ENCODE measurements at regions not wholly inside any gene's neighbourhood (a gene's known extent, or its start where the extent isn't known, plus 50 kb on each side); places are given as distances from the start of the nearest gene placed in this dataset.
A peak's percentile ranks its signal among the peaks of the same experiment; 100 is the strongest.

DNA sequence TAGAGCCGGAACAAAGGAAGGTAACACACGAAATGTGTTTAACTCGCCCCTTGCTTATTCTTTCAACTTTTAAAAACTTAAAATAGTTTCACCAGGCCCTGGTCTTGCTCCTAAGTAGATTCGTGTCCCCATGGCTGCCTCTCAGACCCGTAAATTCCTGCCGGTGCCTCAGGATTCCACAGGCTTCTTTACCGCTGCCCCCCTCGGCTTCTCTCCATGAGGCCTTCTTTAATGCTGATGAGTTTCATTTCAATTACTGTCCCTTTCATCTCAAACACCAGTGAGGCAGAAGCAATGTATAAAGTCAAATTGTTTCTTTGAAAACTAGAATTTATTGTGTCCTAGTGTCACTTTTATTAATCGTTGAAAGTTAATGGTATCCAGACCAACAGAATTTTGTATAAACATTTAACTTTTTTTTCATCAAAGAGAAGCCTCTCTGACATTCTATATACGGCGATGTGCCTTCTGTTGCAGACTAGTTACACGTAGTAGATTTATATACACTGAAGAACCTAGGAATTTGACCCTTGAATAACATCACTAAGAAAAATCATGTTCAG lies 225.2 kb downstream of the C7orf25 start (continued):
- peak; percentile 64 for TF ChIP-seq CHD7 (IDR thresholded peaks at IDR 0.05; ENCODE audit: insufficient replicate concordance, low read length)
- peak in 1 of 2 experiments; percentile 13; a peak in 1 of 4 replicates for TF ChIP-seq RAD21 (IDR thresholded peaks at IDR 0.05 in 1 of 2, conservative IDR thresholded peaks at IDR 0.05 in 1 of 2; ENCODE audit: low read depth in 2 of 2, low read length in 2 of 2)

Measured in H1 (cell line).